Left lobe of liver (tissue), 2 donors: ENCODE measurements at regions not wholly inside any gene's neighbourhood (a gene's known extent, or its start where the extent isn't known, plus 50 kb on each side); places are given as distances from the start of the nearest gene placed in this dataset.

Source experiments
- ATAC-seq: fragments of 200-7000 bp; cut with Tn5 transposase; one replicate; pipeline ENCODE4 v1.9.1; 2020; ENCODE audit warnings: mild to moderate bottlenecking, moderate library complexity
- DNase-seq: peaks from one replicate; pipeline ENCODE4 v3.0.0-alpha.2; 2020; ENCODE audit warnings: low spot score
- donor health status: DM: no; HTN: no; CAD: no; lungs with moderate emphysema.
- donor health status: DM: no; HTN: yes; CAD: no.

DNA sequence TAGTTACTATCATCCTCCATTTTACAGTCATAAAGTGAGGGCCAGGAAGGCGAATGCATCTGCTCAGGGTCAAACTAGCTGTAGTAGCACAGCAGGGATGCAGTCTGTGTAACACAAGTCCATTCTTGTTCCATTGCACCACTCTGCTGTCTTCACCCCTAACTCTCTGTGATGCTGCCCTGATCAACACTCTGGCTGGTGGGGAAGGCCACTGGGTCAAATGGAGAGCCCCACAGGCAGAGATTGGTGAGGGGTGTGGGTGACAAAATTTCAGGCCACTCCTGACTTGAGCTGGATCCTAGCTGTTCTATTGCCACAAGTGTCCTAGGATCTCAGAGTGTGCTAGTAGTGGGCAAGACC, 136.5 kb downstream of the PJA1 start:
- DNase-seq (no peak), ATAC-seq (no peak)

DNA sequence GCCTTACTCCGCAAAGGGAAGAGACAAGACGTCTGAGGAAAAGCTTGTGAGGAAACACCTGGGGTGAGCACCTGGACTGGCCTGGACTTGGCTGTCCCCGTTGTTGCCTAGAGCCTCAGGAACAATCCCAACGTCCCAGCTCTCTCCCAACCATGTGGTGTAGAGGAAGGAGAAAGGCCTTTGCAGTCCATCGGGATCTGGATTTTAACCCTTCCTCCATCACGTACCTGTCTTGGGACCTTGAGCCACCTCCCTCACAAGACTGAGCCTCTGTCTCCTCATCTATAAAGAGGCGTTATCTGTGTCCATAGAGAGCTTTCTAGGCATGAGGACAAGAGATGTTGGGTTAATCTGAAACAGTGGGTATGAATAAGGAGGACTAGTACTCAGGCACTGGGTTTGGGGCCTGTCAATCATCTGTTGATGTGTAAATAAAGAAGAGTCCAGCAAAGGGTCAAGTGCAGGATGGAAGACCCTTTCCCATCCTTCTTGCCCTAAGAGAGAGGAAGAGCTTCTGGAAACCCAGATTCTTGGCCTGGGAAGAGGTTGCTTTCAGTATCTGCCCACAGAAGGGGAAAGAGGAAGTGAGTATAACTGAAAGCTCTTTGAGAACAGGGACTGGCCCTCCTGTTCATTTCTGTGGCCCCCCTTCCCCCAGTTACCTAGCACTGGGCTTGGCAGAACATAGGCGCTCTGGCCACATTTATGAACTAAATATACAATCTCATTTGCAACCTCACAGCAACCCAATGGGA, 137.1 kb downstream of the PJA1 start:
- no peak for DNase-seq

DNA sequence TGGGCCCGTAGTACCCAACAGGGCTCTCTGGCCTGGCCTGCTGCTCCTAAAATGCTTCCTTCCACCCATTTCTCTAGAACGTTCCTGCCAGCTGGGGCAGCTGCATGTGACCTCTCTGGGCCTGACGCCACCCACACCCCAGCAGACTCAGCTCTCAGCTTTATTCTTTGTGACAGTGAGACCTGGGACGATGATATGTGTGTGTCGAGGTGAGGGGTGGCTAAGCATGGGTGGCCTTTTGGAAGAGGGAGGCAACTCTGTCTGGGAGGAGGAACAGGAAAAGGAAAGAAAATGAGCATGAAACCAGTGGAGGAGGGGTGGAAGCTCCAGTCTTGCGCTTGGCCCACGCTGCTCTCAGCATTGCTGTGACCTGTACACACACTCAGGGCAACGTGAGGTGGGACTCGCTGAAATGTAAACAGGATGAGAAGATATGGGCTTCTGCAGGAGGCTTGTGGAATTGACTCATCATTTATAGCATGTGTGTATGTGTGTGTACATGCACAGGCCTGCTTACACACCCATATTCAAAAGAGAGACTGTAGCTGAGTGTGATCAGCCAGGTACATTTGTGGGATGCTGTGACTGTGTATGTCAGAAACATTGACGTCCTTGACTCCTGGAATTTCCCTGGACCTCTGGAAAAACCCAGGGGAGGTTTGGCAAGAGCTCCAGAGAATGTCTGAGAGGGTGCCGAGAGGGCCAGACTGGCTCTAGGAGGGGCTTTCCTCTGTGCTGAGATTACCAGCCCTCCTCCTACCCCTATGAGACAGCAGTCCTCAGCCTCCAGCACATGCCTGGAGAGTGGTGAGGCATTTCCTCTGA, 137.9 kb downstream of the PJA1 start:
- DNase-seq (no peak), ATAC-seq (peak; percentile 44)

More for the DNA sequence above, 137.1 kb downstream of the PJA1 start:
- no peak for ATAC-seq

DNA sequence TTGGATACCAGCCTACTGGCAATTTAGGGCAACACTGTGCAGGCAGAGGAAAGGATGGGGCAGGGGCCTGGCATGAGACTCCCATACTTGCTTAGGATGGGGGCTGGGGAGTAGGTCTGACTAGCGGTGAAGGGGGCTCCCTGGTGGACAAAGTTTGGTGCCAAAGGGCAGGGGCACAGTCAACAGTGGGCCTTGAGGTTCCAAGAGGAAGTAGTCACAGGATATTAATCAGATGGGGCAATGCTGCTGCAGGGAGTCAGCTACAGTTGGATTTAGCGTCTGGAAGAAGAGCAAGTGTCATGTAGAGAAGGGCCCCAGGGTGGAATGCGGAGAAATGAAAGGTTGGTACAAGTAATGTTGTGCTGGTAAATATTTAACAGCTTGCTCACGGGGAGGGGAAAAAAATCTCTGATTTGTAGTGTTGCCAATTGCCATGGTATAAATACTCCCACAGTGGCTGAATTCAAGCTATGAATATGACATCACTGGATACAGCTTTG, 139.4 kb downstream of the PJA1 start:
- DNase-seq, result no peak
- ATAC-seq, result no peak

DNA sequence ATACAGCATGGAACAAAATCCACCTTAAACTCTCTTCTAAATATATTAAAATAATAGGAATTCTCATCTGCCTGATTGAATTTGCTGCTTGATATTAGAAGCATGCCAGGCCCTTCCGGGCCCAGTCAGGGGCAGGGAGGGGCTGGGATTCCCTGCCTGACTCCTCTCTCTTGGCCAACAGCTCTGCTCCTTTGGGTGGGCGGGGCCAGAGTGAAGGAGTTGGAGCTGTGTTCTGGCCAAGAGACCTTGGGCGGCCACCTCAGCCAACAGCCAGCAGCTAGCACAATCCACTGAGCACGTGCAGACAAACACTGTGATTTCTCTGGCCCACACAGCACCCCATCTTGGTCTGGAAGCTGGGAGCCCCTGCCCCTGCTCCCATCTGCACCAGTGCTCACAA, 140.3 kb downstream of the PJA1 start:
- peak; percentile 50 for ATAC-seq
- no peak for DNase-seq

DNA sequence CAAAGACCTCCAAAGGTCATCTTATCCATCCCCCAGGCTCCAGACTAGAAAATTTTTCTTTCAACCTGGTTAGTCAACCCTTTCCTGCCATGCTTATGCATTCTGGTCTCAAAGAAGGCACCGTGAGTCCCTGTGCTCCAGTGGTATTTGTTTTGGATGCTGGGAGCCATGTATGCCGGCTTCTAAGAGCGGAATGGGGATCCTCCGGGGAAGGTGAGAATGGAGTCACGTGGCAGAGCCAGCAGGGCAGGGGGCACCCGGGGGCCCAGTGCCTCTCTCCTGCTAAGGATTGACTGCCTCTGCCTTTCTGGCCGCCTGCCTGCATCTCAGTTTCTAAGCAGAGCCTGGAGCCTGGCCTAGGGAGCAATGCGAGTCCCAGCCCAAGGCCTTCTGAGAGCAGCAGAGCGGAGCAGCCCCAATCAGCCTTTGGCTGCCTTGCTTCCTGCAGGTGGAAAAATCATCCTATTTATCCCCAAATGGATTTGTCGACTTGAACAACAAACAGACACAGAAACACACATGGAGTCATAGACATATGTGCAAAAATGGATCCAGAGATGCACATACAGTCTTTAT, 141.0 kb downstream of the PJA1 start:
- DNase-seq, result no peak
- no peak for ATAC-seq

DNA sequence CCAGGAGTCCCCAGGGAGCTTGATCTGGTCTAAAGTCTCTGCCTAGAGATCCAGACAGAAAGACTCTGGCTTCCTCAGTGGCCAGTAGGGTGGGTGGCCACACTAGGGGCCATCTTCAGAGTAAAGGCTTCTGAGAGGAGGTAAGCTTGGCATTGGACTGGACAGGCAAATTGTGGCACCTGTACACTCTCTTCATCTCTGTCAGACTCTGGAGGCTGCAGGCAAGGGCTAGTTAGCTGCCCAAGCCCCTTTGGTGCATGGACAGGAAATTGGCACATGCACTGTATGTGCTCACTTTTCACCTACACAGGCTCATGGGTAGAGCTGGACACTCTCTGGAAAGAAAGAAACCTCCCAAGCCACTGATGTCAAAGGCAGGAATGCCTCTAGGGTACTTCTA, 142.8 kb downstream of the PJA1 start:
- no peak for DNase-seq
- no peak for ATAC-seq

DNA sequence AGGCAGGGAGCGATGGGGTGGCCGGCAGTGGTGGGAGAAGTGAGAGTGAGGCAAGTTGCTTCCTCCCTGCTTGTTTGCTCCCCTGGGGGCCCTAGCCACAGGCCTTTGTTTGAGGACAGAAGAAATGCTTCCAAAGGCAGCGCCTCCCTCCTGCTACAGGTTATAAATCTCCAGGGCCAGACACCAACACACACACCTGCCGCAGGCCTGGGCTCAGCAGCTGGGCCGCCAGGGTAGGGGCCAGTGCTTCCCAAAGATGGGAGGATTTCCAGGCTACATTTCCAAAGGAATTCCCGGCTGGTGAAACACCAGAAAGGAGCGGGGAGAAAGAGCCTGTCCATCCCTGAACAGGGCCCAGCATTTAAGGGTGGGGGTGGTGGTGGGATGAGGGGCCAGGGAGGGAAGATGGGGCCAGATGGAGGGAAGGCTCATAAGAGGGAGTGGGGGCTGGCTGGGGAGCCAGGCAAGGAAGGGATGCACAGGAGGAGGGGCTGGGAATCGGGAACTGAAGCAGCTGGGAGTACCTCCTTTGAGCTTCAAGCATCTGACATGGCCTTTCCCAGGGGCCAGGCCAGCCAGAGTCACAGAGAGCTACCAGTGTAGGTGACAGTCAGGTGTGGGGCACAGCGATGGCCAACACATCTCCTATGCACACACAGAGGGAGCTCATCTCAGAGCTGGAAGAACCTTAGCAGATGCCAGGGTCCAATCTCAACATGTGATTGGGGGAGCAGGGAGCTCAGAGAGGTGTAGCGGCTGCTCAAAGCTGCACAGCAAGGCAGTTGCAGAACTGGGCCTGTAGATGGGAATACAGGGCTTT, 143.9 kb downstream of the PJA1 start:
- no peak for DNase-seq

DNA sequence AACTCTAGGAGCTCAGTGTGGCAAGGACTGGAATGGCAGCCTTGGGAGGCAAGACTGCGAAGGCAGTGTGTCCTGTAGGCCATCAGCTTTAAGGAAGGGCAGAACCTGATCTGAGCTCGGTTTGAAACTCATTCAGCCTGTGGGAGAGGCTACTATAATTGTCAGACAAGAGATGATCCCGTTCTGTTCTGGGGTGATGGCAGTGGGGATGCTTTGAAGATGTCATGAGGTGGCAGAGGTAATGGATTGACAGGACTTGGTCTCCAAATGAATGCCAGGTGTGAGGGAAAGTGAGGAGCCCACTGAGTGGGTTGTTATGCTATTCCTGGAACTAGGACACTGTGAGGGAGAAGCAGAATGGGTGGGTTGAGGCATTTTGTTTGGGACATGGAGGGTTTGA, 144.9 kb downstream of the PJA1 start:
- ATAC-seq (no peak), DNase-seq (no peak)

More for the DNA sequence above, 143.9 kb downstream of the PJA1 start:
- ATAC-seq, result no peak

DNA sequence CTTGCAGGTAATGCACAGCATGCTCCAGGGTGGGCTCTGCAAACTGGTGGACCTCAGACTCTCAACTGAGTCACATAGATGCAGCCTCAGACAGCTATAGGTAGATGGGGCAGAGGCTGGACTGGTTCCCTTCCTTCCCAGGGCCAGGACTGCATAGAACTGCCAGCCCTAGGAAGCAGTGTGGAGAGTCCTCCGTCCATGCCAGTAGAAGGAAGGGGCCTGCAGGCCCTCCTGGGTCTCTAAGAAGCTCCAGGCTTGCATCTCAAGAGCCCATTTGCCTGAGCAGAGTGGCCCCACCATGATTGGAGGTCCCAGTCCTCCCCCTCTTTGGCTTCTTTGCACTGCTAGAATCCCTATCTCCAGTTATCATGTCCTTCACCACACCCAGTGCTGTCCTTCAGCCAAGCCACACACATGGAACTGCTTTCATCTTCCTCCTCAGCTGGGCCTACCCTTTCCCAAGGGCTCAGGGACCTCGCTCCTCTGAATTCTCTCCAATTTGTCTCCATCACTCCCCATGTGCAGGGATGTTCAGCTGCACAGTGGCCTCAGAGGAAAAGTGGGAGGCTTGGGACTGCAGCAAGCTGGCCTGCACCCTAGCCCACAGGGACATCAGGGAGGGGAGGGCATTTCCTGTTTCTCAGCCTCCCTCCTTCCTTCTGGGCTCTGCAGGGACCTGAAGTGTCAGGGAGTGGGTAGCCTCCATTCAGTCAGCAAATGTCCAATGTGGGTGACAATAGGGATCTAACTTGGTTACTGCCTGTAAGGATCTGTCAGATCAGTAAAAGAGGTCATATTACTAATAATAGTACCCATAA, 146.0 kb downstream of the PJA1 start:
- ATAC-seq, result no peak
- DNase-seq, result no peak

DNA sequence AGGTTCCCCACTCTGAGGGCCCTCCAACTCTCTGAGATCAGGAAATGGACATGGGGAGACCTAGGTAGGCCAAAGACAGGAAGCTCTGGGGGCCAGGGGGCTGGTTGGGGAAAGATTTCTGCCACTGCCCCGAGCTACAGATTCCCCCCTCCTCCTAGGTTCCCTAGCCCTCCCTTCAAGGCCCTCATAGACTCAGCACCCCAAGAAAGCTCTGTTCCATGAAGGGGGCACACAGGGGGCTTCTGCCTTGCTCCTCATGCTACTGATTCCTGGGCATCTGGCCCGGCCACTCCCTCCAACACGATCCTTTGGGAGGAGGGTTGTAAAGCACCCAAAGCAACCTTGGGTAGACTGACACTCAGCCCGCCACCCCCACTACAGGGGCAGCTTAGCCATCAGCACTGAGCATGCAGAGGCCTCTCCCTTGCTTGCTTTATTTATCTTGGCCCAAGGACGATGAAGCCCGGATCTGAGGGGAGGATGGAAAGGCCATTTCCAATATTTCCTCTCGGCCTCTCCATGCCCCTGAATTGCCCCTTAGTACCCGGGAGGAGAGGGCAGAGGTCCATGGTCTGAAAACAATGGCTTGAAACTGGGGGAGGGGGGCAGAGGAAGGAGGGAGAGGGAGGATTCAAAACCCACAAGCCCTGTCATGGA, 146.7 kb downstream of the PJA1 start:
- ATAC-seq, result peak; percentile 30
- DNase-seq, result no peak

DNA sequence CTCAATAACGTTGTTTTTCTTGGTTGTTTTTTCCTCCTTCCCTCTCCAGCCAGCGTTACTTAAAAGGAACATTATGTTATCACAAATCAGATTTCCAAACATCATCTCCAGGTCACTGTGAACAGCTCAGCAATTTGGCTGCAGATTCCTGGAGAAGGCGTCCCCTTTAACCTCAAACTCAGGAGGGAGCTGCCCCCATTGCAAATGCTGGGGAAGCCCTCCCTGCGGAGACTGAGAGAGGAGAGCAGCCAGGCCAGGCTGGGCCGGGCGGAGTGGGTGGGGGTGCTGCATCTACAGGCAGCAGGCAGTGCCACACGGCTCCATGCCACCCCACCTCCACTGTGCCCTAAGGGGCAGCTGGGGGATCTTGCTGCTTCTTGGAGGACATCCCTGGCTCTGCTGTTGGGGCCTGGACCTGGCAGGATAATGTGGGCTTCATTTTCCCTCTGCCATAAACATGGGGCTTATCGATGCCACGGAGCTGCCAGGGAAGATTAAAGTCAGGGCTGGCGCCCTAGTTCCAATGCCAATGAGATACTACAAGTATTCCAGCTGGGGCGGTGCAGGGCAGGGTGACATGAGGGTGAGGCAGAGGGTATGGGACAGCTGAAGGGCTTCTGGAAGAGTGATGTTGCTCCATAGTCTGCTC, 148.8 kb downstream of the PJA1 start:
- DNase-seq (no peak), ATAC-seq (no peak)

DNA sequence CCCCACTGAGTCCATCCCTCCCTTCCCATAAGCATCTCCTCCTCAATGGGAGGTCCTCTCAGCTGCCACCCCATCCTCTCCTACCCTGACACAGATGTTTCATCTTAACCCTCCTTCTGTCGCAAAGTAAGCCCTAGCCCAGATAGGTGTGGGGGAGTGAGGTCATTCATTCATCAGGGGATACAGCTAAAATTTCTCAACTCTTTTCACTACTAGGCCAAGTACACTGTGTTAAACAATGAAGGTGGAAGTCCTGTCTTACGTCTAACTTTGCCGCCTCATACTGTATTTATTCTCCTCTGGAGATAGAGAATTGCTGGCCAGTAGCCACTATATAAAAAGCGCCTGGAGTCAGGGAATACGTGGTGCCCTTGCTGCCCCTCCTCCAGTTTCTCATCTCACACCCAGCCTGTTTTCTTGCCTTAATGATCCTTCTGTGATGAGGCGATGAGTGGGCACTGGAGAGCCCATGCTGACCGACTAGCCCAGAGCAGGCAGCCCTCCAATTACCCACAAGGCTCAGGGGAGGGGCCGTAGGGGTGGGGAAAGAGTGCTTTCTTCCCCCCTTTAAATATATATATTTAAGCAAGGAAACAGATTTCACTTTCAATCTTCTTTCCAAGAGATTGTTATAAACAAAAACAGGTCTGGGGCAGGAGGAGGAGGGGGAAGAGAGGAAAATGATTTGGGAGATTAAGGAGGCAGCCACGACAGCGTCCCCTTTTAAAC, 149.5 kb downstream of the PJA1 start:
- no peak for DNase-seq
- ATAC-seq, result no peak

DNA sequence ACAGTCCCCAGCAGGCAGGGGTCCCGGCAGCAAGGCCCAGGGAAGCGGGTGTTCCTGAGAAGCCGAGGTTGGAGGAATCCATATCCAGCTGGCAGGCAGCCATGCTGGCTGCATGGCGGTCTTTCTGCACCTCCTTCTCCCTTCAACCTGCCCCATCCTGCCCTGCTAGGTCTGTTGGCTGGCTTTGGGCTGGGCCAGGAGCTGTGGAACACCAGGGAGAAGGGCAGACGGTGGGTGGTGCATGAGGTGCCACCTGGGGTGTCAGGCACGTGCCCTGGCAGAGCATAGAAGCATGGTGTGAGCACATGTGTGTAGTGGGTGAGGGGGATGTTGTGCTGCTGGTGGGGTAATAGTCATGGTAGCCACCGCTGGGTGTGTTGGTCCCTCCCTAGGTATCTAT, 150.1 kb downstream of the PJA1 start:
- no peak for DNase-seq

DNA sequence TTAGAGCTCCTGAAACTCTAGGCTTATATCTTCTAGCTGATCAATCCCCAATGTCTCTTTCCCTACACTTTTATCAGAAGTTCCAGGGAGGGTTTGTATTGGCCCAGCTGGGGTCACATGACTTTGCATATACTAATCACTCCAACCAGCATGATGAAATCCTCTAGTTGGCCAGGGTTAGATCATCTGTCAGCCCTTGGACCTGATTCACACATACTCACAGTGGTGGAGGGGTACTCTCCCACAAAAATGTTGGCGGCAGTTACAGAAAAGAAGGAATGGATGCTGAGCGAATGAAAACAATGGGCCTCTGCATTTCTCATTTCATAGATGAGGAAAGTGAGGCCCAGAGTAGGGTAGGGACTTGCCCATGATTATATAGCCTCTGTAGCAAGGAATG, 151.1 kb downstream of the PJA1 start:
- DNase-seq (no peak), ATAC-seq (no peak)

More for the DNA sequence above, 150.1 kb downstream of the PJA1 start:
- ATAC-seq, result no peak

DNA sequence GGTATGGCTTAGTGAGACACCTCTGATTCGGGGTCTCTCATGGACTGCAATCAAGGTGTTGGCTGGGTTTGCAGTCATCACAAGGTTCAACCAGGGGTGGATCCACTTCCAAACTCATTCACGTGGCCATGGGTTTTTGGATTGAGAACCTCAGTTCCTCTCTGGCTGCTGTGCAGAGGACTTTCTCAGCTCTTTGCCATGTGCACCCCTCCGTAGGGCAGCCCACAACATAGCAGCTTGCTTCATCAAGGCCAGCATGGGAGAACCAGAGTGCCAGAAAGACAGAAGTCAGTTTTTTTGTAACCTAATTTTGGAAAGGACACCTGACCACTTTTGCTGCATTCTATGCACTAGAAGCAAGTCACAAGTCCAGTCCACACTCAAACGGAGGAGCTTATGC, 154.9 kb downstream of the PJA1 start:
- ATAC-seq (no peak), DNase-seq (no peak)

DNA sequence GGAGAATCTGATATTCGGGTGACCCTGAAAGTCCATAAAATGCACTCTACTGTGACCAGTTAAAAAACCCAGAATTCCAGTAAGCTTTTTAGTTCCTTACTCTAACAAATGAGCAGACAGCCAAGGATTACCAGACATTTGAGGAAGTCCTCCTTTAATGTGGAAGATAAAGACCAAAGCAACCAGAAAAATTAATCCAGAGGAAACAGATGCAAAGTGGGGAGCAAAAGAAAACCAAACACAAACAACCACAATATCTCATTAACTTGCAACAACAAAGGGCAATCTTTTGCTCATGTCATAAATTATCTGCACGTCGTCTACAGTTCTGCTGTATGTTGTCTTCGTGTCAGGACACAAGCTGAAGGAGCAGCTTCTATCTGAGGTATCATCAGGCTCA, 164.4 kb downstream of the PJA1 start:
- DNase-seq (no peak), ATAC-seq (no peak)

DNA sequence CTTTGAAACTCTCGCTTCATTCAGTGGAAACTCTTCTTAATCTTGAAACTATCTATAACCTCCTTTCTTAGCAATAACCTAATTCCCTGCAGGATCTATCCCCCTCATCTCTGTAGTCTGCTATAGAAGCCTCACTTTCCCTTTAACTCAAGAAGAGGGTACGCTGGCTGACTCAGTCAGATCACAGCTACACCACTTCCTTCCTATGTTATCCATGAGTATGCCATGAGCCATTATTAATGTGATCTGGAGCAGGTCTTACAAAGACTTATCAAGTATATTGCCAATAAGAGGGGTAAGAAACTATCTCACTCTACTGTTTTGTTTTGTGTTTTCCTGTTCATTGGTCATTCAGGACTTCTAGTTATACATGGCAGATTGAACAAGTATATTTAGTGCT, 165.3 kb downstream of the PJA1 start:
- no peak for ATAC-seq
- DNase-seq, result no peak
